ENCODE measurements at regions not wholly inside any gene's neighbourhood (a gene's known extent, or its start where the extent isn't known, plus 50 kb on each side); places are given as distances from the start of the nearest gene placed in this dataset.
"Not testable (repeated sequence)": the region's sequence is repeated elsewhere in the genome, so short reads cannot be mapped to it uniquely, and the experiment has no call there.

- H3K4me3 ChIP-seq (ENCODE audit: low read depth, low read length), result no peak overlapping the region
- TF ChIP-seq, protein P1, sequence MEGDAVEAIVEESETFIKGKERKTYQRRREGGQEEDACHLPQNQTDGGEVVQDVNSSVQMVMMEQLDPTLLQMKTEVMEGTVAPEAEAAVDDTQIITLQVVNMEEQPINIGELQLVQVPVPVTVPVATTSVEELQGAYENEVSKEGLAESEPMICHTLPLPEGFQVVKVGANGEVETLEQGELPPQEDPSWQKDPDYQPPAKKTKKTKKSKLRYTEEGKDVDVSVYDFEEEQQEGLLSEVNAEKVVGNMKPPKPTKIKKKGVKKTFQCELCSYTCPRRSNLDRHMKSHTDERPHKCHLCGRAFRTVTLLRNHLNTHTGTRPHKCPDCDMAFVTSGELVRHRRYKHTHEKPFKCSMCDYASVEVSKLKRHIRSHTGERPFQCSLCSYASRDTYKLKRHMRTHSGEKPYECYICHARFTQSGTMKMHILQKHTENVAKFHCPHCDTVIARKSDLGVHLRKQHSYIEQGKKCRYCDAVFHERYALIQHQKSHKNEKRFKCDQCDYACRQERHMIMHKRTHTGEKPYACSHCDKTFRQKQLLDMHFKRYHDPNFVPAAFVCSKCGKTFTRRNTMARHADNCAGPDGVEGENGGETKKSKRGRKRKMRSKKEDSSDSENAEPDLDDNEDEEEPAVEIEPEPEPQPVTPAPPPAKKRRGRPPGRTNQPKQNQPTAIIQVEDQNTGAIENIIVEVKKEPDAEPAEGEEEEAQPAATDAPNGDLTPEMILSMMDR (IDR thresholded peaks at IDR 0.05; ENCODE audit: borderline replicate concordance, insufficient read depth, low read depth, low read length), result no peak
Observed at GRCh38 chr10:131363416-131363815, 51.9 kb upstream of the TCERG1L start.

- TF ChIP-seq, protein P1 (IDR thresholded peaks at IDR 0.05; ENCODE audit: borderline replicate concordance, insufficient read depth, low read depth, low read length), result no peak
- no peak overlapping the region for H3K4me3 ChIP-seq (ENCODE audit: low read depth, low read length)
Observed at GRCh38 chr10:131371571-131371970, 60.0 kb upstream of the TCERG1L start.

- TF ChIP-seq, protein P1 (IDR thresholded peaks at IDR 0.05; ENCODE audit: borderline replicate concordance, insufficient read depth, low read depth, low read length), result no peak
- H3K4me3 ChIP-seq (ENCODE audit: low read depth, low read length), result no peak overlapping the region
Observed at GRCh38 chr10:131381576-131381975, 70.1 kb upstream of the TCERG1L start.

- H3K4me3 ChIP-seq (ENCODE audit: low read depth, low read length), result not testable (repeated sequence)
Observed at GRCh38 chr10:131385161-131385872, 73.8 kb upstream of the TCERG1L start.

DNA sequence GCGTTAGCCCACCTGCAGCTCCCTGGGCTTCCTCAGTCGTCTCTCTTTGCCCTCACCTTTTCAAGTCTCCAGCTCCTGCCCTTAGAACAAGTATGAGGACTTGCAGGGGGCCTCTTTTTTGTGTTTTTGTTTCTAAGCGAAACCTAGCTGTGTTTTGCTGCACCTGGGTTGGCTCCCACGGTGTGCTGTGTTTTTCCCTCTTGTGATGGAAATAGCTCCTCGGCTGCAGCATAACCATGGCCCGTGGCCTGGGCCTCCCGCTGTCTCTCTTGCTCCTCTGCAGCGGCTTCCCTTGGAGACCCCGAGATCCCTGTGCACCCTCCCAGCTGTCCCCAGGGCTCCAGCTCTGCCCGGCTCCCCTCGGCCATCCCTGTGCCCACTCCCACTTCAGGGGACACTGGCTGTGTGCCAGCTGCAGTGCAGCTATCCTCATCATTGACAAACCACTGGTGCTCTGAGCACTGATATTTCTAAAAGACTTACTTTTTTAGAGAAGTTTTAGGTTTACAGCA lies 75.6 kb upstream of the TCERG1L start:
- H3K4me3 ChIP-seq (ENCODE audit: low read depth, low read length), result no peak overlapping the region
- TF ChIP-seq, protein P1 (IDR thresholded peaks at IDR 0.05; ENCODE audit: borderline replicate concordance, insufficient read depth, low read depth, low read length), result no peak

DNA sequence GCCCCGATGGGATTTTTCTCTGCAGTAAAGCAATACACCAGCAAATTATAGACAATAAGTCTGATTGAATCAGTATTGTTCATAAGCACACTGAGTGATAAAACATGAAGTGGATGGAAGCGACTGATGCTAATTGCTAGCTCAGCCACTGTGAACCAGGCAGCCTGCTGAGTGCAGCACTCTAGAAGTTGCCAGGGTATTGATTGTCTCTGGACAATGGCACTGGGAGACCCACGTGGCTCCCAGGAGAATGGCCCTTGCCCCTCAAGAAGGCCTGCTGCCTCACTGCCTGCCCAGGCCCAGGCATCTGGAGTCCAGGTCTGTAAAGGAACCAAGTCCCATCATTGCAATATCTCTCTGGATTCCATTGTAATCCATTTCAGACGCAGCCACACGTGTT lies 80.4 kb upstream of the TCERG1L start:
- H3K4me3 ChIP-seq (ENCODE audit: low read depth, low read length), result no peak overlapping the region
- TF ChIP-seq, protein P1 (IDR thresholded peaks at IDR 0.05; ENCODE audit: borderline replicate concordance, insufficient read depth, low read depth, low read length), result no peak

- no peak overlapping the region for H3K4me3 ChIP-seq (ENCODE audit: low read depth, low read length)
- TF ChIP-seq, protein P1 (IDR thresholded peaks at IDR 0.05; ENCODE audit: borderline replicate concordance, insufficient read depth, low read depth, low read length), result no peak
Observed at GRCh38 chr10:131396121-131397050, 84.9 kb upstream of the TCERG1L start.
